Kidney epithelial cell (primary cell): ENCODE measurements at regions not wholly inside any gene's neighbourhood (a gene's known extent, or its start where the extent isn't known, plus 50 kb on each side); places are given as distances from the start of the nearest gene placed in this dataset.

Experiments
- DNase-seq: peaks from one replicate; pipeline ENCODE4 v3.0.0-alpha.2; 2010; ENCODE audit warnings: low read depth
- H3K27me3 ChIP-seq: 2 replicates; pipeline ENCODE4 v1.6.0; 2011; ENCODE audit warnings: low read length; ENCODE audit not compliant: control insufficient read depth, insufficient read depth
- H3K36me3 ChIP-seq: 2 replicates; pipeline ENCODE4 v1.5.1; 2011; ENCODE audit warnings: low read length; ENCODE audit not compliant: control insufficient read depth, insufficient read depth
- H3K4me3 ChIP-seq: 2 replicates; pipeline ENCODE4 v1.5.1; 2011; ENCODE audit warnings: low read depth, mild to moderate bottlenecking, control low read depth, low read length
- TF ChIP-seq, protein P1 (sequence below): IDR thresholded peaks from 2 replicates; pipeline ENCODE4 v1.5.1; 2011; ENCODE audit warnings: mild to moderate bottlenecking, moderate library complexity, low read length, control low read depth, inconsistent platforms; ENCODE audit not compliant: insufficient read depth, poor library complexity, severe bottlenecking

DNA sequence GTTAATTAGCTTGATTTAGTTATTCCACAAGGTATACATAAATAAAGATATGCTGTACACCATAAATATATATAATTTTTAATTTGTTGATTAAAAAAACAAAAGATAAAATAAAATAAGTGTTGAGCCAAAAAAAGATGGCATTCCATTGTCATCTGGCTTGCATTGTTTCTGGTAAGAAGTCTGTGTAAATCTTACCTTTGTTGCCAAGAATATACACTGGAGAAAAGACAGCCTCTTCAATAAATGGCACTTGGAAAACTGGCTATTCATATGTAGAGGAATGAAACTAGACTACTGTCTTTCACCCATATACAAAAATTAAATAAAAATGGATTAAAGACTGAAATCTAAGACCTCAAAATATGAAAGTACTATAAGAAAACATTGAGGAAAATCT lies 196.5 kb downstream of the IER5 start:
- H3K36me3 ChIP-seq: no peaks in the 10 kb centered on the region
- DNase-seq: no peak
- TF ChIP-seq, protein P1, sequence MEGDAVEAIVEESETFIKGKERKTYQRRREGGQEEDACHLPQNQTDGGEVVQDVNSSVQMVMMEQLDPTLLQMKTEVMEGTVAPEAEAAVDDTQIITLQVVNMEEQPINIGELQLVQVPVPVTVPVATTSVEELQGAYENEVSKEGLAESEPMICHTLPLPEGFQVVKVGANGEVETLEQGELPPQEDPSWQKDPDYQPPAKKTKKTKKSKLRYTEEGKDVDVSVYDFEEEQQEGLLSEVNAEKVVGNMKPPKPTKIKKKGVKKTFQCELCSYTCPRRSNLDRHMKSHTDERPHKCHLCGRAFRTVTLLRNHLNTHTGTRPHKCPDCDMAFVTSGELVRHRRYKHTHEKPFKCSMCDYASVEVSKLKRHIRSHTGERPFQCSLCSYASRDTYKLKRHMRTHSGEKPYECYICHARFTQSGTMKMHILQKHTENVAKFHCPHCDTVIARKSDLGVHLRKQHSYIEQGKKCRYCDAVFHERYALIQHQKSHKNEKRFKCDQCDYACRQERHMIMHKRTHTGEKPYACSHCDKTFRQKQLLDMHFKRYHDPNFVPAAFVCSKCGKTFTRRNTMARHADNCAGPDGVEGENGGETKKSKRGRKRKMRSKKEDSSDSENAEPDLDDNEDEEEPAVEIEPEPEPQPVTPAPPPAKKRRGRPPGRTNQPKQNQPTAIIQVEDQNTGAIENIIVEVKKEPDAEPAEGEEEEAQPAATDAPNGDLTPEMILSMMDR: no peak
- no peak overlapping the region for H3K4me3 ChIP-seq
- H3K27me3 ChIP-seq: no peaks in the 10 kb centered on the region

DNA sequence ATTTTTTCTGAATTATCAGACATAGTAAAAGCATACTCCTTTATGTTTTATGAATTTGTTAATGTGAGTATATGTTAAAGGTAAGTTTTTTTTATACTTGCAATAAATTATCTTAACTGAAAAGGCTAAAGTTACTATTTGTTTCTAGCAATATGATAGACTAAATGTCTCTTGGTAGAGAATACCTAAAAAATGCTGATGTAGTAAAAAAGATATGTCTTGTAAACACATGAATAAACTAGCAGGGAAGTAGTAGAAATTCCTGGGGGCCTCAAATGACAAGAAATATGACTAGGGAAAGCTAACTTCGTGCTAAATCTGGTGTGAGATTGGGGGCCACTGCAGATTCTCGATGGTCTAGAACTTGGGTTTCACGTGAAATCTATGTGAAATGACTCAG lies 188.1 kb upstream of the CACNA1E start:
- TF ChIP-seq, protein P1: no peak
- DNase-seq: no peak
- Histone ChIP-seq H3K27me3 (no peaks in the 10 kb centered on the region), H3K4me3 (no peak overlapping the region), H3K36me3 (no peaks in the 10 kb centered on the region)

DNA sequence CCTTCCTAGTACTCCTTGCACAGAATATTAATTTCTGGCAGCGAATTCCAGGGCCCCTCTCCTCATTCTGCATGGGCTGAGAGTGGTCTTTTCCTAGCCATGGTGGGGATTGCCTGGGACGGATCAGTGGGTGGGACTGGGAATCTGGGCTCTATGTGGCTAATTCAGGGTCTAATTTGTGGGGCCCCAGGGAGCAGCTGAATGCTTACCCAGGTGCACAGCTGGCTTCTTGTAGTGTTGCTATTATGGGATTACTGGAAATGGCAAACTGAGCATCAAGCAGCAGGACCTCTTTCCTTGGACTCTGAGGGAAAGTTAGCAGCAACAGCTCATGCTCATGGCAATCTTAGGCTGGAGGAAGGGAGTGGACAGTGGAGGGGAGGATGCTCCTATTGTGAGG lies 187.1 kb upstream of the CACNA1E start:
- Histone ChIP-seq H3K27me3 (no peaks in the 10 kb centered on the region), H3K4me3 (no peak overlapping the region), H3K36me3 (no peaks in the 10 kb centered on the region)
- DNase-seq: no peak
- TF ChIP-seq, protein P1: no peak

DNA sequence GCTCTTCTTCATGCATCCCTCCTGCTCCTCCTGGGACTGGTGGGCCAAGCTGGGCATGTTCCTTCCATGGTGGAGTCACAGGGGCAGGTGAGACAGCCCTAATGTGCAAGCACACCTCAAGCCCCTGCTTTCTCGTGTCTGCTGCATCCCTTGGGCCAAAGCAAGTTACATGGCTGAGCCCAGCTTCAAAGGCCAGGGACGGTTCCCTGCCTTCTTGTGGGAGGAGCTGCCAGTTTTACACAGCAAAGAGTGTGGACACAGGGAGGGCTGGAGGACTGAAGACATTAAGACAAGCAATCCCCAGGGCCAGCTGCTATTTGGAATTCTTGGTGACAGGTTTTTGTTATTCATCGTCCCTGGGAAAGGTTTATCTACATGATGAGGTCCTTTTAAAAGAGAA lies 175.2 kb upstream of the CACNA1E start:
- TF ChIP-seq, protein P1: no peak
- no peaks in the 10 kb centered on the region for H3K27me3 ChIP-seq
- DNase-seq: no peak
- H3K4me3 ChIP-seq: no peak overlapping the region
- H3K36me3 ChIP-seq: no peaks in the 10 kb centered on the region

DNA sequence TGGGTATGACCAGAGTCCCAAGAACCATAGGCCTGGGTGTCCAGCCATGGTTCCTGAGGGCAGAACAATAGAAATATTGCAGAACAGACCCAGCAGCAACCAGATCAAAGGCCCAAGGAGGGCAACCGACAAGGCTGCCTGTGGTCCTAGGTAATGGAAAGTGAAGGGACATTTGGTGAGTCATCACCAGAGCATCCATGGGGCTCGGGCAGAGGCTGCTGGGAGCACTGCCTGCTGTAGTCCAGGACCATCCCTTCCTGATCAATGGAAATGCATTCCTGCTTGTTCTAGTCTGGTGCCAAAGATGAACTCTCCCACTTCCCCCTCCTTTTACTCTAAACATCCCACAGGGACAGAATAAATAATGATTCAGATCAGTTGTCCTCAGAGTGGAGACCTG lies 172.8 kb upstream of the CACNA1E start:
- Histone ChIP-seq H3K4me3 (no peak overlapping the region), H3K36me3 (no peaks in the 10 kb centered on the region), H3K27me3 (peaks cover 3% of the 10 kb centered on the region)
- DNase-seq: no peak
- TF ChIP-seq, protein P1: no peak

DNA sequence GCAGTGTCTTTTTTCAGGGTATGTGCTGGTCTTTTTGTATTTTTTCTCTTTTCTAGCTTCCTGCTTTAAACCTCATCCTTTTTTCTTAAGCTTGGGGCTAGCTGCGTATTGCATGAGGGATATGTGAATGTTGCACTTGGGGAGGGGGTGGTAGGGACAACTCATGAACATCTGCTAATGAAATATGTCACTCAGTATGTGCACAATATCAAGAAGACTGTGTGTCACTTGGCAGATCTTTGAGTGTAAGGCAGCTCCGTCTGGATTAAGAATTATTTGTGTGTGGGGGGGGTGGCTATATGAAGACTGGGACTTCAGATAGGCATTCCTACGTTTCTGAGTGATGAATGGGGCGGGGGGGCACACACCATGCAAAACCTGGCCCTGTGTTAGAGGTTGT lies 170.4 kb upstream of the CACNA1E start:
- TF ChIP-seq, protein P1: no peak
- no peak overlapping the region for H3K4me3 ChIP-seq

More for the DNA sequence above, 170.4 kb upstream of the CACNA1E start:
- no peak for DNase-seq
- Histone ChIP-seq H3K27me3 (peaks cover 22% of the 10 kb centered on the region), H3K36me3 (no peaks in the 10 kb centered on the region)
